ENCODE measurements at regions not wholly inside any gene's neighbourhood (a gene's known extent, or its start where the extent isn't known, plus 50 kb on each side); places are given as distances from the start of the nearest gene placed in this dataset.
"Not testable (repeated sequence)": the region's sequence is repeated elsewhere in the genome, so short reads cannot be mapped to it uniquely, and the experiment has no call there.

GRCh38 chr6:109251839-109252238 lies 130.4 kb downstream of the CD164 start:
- Histone ChIP-seq H3K27ac (ENCODE audit: poor library complexity, severe bottlenecking) (no peak overlapping the region), H3K4me3 (ENCODE audit: severe bottlenecking) (no peak overlapping the region)

GRCh38 chr6:109250544-109251156 lies 131.6 kb downstream of the CD164 start:
- not testable (repeated sequence) for DNase-seq (ENCODE audit: low spot score); H3K36me3 ChIP-seq (ENCODE audit: low read depth); H3K4me3 ChIP-seq (ENCODE audit: severe bottlenecking); H3K27me3 ChIP-seq (ENCODE audit: insufficient read depth, poor library complexity, severe bottlenecking); ATAC-seq (ENCODE audit: low read depth); H3K4me1 ChIP-seq (ENCODE audit: insufficient read depth, poor library complexity, severe bottlenecking); H3K27ac ChIP-seq (ENCODE audit: poor library complexity, severe bottlenecking); H3K9me3 ChIP-seq (ENCODE audit: severe bottlenecking)

More at GRCh38 chr6:109251839-109252238, 130.4 kb downstream of the CD164 start:
- no peak for TF ChIP-seq CTCF (IDR thresholded peaks at IDR 0.05; ENCODE audit: poor library complexity, severe bottlenecking)
- Histone ChIP-seq H3K36me3 (ENCODE audit: low read depth) (no peaks in the 10 kb centered on the region), H3K27me3 (ENCODE audit: insufficient read depth, poor library complexity, severe bottlenecking) (no peaks in the 10 kb centered on the region), H3K9me3 (ENCODE audit: severe bottlenecking) (no peaks in the 10 kb centered on the region), H3K4me1 (ENCODE audit: insufficient read depth, poor library complexity, severe bottlenecking) (no peaks in the 10 kb centered on the region)
- ATAC-seq (ENCODE audit: low read depth) = no peak
- DNase-seq (ENCODE audit: low spot score) = no peak

GRCh38 chr6:109243863-109244825 lies 138.1 kb downstream of the CD164 start:
- no peak overlapping the region for H3K4me3 ChIP-seq (ENCODE audit: severe bottlenecking)
- H3K36me3 ChIP-seq (ENCODE audit: low read depth) = no peaks in the 10 kb centered on the region
- no peak overlapping the region for H3K27ac ChIP-seq (ENCODE audit: poor library complexity, severe bottlenecking)
- H3K27me3 ChIP-seq (ENCODE audit: insufficient read depth, poor library complexity, severe bottlenecking) = no peaks in the 10 kb centered on the region
- no peaks in the 10 kb centered on the region for H3K9me3 ChIP-seq (ENCODE audit: severe bottlenecking)
- ATAC-seq (ENCODE audit: low read depth) = no peak
- no peak for DNase-seq (ENCODE audit: low spot score)
- H3K4me1 ChIP-seq (ENCODE audit: insufficient read depth, poor library complexity, severe bottlenecking) = peaks cover 5% of the 10 kb centered on the region
- TF ChIP-seq CTCF (IDR thresholded peaks at IDR 0.05; ENCODE audit: poor library complexity, severe bottlenecking) = no peak

GRCh38 chr6:109242925-109243324 lies 139.3 kb downstream of the CD164 start:
- Histone ChIP-seq H3K27ac (ENCODE audit: poor library complexity, severe bottlenecking) (no peak overlapping the region), H3K4me1 (ENCODE audit: insufficient read depth, poor library complexity, severe bottlenecking) (peaks cover 5% of the 10 kb centered on the region)
- ATAC-seq (ENCODE audit: low read depth) = no peak

More at GRCh38 chr6:109242925-109243324, 139.3 kb downstream of the CD164 start:
- Histone ChIP-seq H3K4me3 (ENCODE audit: severe bottlenecking) (no peak overlapping the region), H3K27me3 (ENCODE audit: insufficient read depth, poor library complexity, severe bottlenecking) (no peaks in the 10 kb centered on the region), H3K9me3 (ENCODE audit: severe bottlenecking) (no peaks in the 10 kb centered on the region), H3K36me3 (ENCODE audit: low read depth) (no peaks in the 10 kb centered on the region)
- DNase-seq (ENCODE audit: low spot score) = no peak
- TF ChIP-seq CTCF (IDR thresholded peaks at IDR 0.05; ENCODE audit: poor library complexity, severe bottlenecking) = no peak

Data from RWPE2 (cell line).